ENCODE measurements at regions not wholly inside any gene's neighbourhood (a gene's known extent, or its start where the extent isn't known, plus 50 kb on each side); places are given as distances from the start of the nearest gene placed in this dataset.
"Not testable (repeated sequence)": the region's sequence is repeated elsewhere in the genome, so short reads cannot be mapped to it uniquely, and the experiment has no call there.

- TF ChIP-seq CTCF (IDR thresholded peaks at IDR 0.05; ENCODE audit: low read depth, low read length); EZH2phosphoT487 (IDR thresholded peaks at IDR 0.05; ENCODE audit: low read depth): not testable (repeated sequence)
Observed at GRCh38 chr12:33966219-33966618, 56.1 kb upstream of the ALG10 start.

Measured in OCI-LY3 (cell line).